Astrocyte of the cerebellum (primary cell): ENCODE measurements at regions not wholly inside any gene's neighbourhood (a gene's known extent, or its start where the extent isn't known, plus 50 kb on each side); places are given as distances from the start of the nearest gene placed in this dataset.

Experiments used
- DNase-seq: peaks from one replicate; pipeline ENCODE4 v3.0.0-alpha.2; 2011; ENCODE audit warnings: low read depth
- H3K4me3 ChIP-seq: 2 replicates; pipeline ENCODE4 v1.5.1; 2011; ENCODE audit warnings: mild to moderate bottlenecking, low read depth, low read length, moderate library complexity
- in situ Hi-C: cut with HindIII; loops from 2 replicates; pipeline ENCODE4 v1.10.0; 2017; ENCODE audit warnings: low sequenced_read_pairs
- TF ChIP-seq, protein P1 (sequence below): IDR thresholded peaks from 2 replicates; pipeline ENCODE4 v1.5.1; 2012; ENCODE audit warnings: low read length, low read depth, moderate library complexity, mild to moderate bottlenecking; ENCODE audit errors: missing control alignments

DNA sequence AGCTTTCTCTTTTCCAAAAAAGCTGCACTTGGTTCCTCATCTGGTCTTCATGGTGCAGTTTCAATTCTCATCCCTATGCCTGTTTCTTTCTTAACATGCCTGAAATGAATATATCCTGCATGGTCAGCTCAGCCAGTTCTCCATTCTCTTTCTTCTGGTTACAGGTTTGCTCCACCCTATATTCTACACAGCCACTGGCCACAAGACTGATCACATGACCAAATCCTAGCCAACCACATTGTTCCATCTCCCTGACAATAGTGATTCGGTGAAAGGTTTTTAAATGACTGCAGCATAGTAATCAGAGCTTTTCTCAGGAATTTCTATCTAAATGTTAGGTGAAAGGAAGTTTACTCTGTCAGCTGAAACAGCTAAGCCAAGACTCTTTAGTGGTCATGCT lies 891.4 kb downstream of the METTL15 start:
- TF ChIP-seq, protein P1, sequence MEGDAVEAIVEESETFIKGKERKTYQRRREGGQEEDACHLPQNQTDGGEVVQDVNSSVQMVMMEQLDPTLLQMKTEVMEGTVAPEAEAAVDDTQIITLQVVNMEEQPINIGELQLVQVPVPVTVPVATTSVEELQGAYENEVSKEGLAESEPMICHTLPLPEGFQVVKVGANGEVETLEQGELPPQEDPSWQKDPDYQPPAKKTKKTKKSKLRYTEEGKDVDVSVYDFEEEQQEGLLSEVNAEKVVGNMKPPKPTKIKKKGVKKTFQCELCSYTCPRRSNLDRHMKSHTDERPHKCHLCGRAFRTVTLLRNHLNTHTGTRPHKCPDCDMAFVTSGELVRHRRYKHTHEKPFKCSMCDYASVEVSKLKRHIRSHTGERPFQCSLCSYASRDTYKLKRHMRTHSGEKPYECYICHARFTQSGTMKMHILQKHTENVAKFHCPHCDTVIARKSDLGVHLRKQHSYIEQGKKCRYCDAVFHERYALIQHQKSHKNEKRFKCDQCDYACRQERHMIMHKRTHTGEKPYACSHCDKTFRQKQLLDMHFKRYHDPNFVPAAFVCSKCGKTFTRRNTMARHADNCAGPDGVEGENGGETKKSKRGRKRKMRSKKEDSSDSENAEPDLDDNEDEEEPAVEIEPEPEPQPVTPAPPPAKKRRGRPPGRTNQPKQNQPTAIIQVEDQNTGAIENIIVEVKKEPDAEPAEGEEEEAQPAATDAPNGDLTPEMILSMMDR = no peak
- H3K4me3 ChIP-seq = no peak overlapping the region
- no peak for DNase-seq
- in situ Hi-C loops = no loop called here

DNA sequence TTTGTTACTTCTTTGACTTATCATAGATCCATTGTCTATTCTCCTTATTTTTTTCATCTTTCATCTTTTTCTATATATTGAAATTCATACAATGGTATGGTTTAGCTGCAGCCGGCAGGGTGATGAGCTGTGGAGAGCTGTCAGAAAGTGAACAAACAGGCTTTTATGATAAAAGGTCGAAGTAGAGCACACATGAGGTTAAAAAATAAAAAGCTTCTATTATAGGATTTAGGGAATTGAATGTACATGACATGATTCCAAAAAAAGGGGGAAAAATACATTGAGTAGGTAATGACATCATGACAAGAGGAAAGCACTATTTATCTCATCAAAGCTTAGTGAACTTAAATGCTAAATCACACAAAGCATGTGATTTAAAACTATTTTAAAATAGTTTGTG lies 884.8 kb downstream of the METTL15 start:
- no peak overlapping the region for H3K4me3 ChIP-seq
- TF ChIP-seq, protein P1 = no peak
- in situ Hi-C loops = no loop called here
- DNase-seq = no peak

DNA sequence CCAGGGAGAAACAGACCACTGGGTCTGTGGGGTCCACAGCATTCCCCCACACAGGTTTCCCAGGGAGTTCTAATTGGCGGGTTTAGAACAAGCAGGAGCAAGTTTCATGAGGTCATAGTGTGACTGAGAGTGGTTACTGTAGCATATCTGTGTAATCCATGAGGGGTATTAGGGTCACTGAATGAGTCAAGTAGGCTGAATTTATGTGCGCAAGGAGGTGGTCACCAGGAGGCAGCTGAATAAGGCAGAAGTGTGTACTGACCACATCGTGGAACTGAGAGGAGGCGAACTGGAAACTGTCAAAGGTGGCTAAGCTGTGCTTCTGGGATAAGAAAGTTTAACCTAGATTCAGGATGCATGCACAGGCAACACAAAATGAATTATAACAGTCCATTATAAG lies 876.0 kb downstream of the METTL15 start:
- in situ Hi-C loops = no loop called here
- DNase-seq = no peak
- TF ChIP-seq, protein P1 = no peak
- no peak overlapping the region for H3K4me3 ChIP-seq

DNA sequence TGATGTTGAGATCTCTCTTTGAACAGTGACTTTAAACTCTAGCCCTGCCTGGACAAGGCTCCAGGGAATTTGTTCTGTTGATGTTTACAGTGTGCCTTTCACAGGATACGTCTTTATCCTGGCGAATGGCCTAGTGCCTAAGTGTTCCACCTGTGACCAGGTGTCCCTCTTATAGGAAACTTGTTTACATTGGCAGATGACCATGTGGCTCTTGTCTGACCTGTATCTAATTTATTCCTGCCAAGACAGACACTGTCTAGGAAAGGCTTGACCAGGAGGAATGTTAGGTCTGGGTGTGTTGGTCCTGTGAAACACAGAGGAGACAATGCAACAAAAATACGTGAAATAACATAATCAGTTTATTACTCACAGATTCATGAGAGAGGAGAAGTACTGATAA lies 875.6 kb downstream of the METTL15 start:
- no peak for DNase-seq
- in situ Hi-C loops = no loop called here
- TF ChIP-seq, protein P1 = no peak
- no peak overlapping the region for H3K4me3 ChIP-seq

DNA sequence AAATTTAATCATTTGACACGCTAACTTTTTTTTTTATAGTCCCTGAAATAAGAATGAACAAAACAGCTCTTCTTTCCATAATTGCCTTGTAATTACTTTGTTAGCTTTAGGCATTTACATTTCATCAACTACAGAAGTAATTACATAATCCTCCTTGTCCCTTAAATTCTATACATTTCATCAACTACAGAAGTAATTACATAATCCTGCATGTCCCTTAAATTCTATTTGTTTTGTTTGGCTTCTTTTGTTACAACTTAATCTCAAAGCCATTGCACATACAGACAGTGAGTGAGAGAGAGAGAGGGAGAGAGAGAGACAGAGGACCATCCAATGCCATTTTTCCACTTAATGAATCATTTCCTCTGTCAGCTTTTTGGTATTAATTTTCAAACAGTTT lies 873.2 kb downstream of the METTL15 start:
- no peak for DNase-seq
- in situ Hi-C loops = no loop called here
- H3K4me3 ChIP-seq = no peak overlapping the region
- TF ChIP-seq, protein P1 = no peak

DNA sequence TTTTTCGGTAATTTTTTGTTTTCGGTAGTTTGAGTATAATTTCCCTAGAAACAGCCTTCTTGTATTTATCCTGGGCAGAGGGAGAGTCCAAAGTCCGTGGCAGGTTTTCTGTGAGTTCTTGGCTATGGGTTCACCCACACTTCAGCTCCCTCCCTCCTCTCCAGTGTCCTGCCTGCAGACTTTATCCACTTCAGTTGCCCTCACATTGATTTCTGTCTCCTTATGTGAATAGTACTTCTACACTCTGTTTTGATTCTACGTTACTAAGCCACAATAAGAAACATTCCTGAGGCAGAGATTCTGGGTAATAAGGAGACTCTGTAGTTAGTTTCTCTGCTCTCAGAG lies 868.6 kb downstream of the METTL15 start:
- in situ Hi-C loops = no loop called here
- no peak for DNase-seq
- TF ChIP-seq, protein P1 = no peak
- no peak overlapping the region for H3K4me3 ChIP-seq
